ENCODE measurements at regions not wholly inside any gene's neighbourhood (a gene's known extent, or its start where the extent isn't known, plus 50 kb on each side); places are given as distances from the start of the nearest gene placed in this dataset.
"Not testable (repeated sequence)": the region's sequence is repeated elsewhere in the genome, so short reads cannot be mapped to it uniquely, and the experiment has no call there.

GRCh38 chr1:149636286-149637122 is 52.9 kb downstream of the PPIAL4C start:
- not testable (repeated sequence) for TF ChIP-seq POLR2A, CTCF (IDR thresholded peaks at IDR 0.05)

All from heart left ventricle (tissue), 13 donors.